Naive B cell (primary cell): ENCODE measurements at regions not wholly inside any gene's neighbourhood (a gene's known extent, or its start where the extent isn't known, plus 50 kb on each side); places are given as distances from the start of the nearest gene placed in this dataset.
"Not testable (repeated sequence)": the region's sequence is repeated elsewhere in the genome, so short reads cannot be mapped to it uniquely, and the experiment has no call there.

ENCODE experiments used
- ATAC-seq, 2 donors: fragments of 150-1000 bp; cut with Tn5 transposase; 2 replicates each; pipeline ENCODE4 v1.10.0; 2021; ENCODE audit warnings: low read depth in 2 of 2, mild to moderate bottlenecking in 2 of 2, moderate library complexity in 2 of 2
- DNase-seq: peaks from one replicate; pipeline ENCODE4 v3.0.0; 2022
- H3K27ac Mint-ChIP-seq, 6 donors: one replicate each; pipeline ENCODE4 v1.8.0; 2020 to 2022; ENCODE audit warnings: mild to moderate bottlenecking in 6 of 6, mixed read lengths in 6 of 6, moderate library complexity in 5 of 6, inconsistent platforms in 2 of 6
- H3K27me3 Mint-ChIP-seq, 3 donors: one replicate each; pipeline ENCODE4 v1.8.0; 2021 to 2022; ENCODE audit warnings: mixed read lengths in 3 of 3, mild to moderate bottlenecking in 1 of 3
- H3K36me3 Mint-ChIP-seq, 2 donors: one replicate each; pipeline ENCODE4 v1.8.0; 2020 to 2022; ENCODE audit warnings: mixed read lengths in 2 of 2, inconsistent platforms in 1 of 2, mild to moderate bottlenecking in 1 of 2
- H3K4me1 Mint-ChIP-seq, 3 donors: one replicate each; pipeline ENCODE4 v1.8.0; 2020 to 2022; ENCODE audit warnings: mixed read lengths in 3 of 3, inconsistent platforms in 1 of 3, mild to moderate bottlenecking in 1 of 3, moderate library complexity in 1 of 3
- H3K4me3 Mint-ChIP-seq, 8 donors: one replicate each; pipeline ENCODE4 v1.8.0; 2020 to 2022; ENCODE audit warnings: mild to moderate bottlenecking in 8 of 8, mixed read lengths in 8 of 8, moderate library complexity in 8 of 8, inconsistent platforms in 2 of 8
- H3K9me3 Mint-ChIP-seq, 7 donors: one replicate each; pipeline ENCODE4 v1.8.0; 2020 to 2022; ENCODE audit warnings: mixed read lengths in 7 of 7, mild to moderate bottlenecking in 5 of 7, inconsistent platforms in 2 of 7, moderate library complexity in 1 of 7

DNA sequence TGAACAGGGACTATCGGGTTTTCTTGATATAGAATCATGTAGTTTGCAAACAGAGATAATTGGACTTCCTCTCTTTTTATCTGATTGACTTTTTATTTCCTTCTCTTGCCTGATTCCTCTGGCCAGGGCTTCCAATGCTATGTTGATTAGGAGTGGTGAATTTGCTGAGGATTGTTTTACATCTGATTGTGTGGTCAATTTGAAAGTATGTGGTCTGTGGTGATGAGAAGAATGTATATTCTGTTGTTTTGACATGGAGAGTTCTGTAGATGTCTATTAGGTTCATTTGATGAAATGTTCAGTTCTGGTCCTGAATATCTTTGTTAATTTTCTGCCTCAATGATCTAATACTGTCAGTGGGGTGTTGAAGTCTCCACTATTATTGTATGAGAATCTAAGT lies 713.2 kb upstream of the CCDC179 start:
- Mint-ChIP-seq H3K9me3 (no peaks in the 10 kb centered on the region), H3K27me3 (no peaks in the 10 kb centered on the region), H3K36me3 (no peaks in the 10 kb centered on the region), H3K4me3 (no peak overlapping the region), H3K27ac (no peak overlapping the region), H3K4me1 (peaks cover 0 to 6% (median 3%) of the 10 kb centered on the region in 3 donors)
- DNase-seq (no peak), ATAC-seq (no peak)

GRCh38 chr11:23574149-23574548 lies 713.9 kb upstream of the CCDC179 start:
- Mint-ChIP-seq H3K9me3 (no peaks in the 10 kb centered on the region), H3K36me3 (no peaks in the 10 kb centered on the region), H3K27me3 (no peaks in the 10 kb centered on the region), H3K4me3 (no peak overlapping the region), H3K27ac (no peak overlapping the region), H3K4me1 (peaks cover 0 to 6% (median 3%) of the 10 kb centered on the region in 3 donors)
- DNase-seq, result no peak
- no peak for ATAC-seq

DNA sequence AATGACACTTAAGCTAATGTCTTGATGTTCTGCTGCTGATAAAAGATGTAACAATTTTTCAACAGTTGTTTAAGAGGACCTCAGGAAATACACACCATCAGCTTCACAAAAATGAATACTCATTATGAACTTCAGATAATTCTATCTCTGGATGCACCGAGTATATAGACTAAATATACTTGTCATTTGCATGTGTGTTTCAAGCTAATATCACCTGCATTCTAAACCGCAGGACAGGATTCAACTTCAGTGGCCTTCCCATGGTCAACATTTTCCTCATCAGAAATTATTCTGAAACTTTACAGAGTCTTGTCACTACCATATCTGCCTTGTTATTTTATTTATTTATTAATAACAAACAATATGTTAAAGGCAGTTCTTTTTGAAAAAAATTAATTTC lies 717.0 kb upstream of the CCDC179 start:
- Mint-ChIP-seq H3K27me3 (no peaks in the 10 kb centered on the region), H3K36me3 (no peaks in the 10 kb centered on the region), H3K4me1 (no peaks in the 10 kb centered on the region), H3K27ac (no peak overlapping the region), H3K9me3 (no peaks in the 10 kb centered on the region), H3K4me3 (no peak overlapping the region)
- ATAC-seq (no peak), DNase-seq (no peak)

DNA sequence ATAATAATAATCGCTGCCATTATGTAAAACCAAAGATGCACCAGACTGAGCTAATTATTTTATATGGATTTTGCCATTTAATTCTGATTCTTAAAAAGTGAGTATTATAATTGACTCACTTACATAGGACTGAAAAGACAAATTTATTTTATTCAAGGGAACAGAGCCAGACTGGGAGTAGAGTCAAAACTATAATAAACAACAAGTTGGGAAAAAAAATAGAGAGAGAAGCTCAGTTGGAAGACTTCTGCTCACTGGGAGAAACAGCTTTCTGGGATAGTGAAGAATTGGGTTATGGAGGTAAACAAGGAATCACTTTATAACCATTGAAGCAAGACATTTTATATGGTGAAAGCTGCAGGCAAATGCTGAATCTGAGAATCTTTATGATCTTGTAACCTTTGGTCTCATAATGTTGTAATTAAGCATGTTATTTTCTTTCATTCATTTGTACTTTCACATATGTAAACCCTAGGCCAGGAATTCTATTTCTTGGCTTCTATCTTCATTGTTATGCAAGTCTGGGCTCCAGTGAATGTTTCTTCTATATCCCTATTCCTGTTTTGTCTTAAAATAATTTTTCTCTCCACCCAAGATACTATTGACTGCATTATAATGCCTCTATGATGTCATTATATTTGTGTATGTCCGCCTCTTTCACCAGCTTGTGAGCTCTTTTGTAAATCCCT lies 725.3 kb upstream of the CCDC179 start:
- H3K27me3 Mint-ChIP-seq, result no peaks in the 10 kb centered on the region
- no peak for ATAC-seq
- peaks cover 0 to 4% (median 0%) of the 10 kb centered on the region in 7 donors for H3K9me3 Mint-ChIP-seq
- H3K4me1 Mint-ChIP-seq, result no peaks in the 10 kb centered on the region
- H3K36me3 Mint-ChIP-seq, result no peaks in the 10 kb centered on the region
- no peak overlapping the region for H3K4me3 Mint-ChIP-seq
- DNase-seq, result no peak
- H3K27ac Mint-ChIP-seq, result no peak overlapping the region

- Mint-ChIP-seq H3K9me3 (peaks cover 0 to 4% (median 0%) of the 10 kb centered on the region in 7 donors), H3K36me3 (no peaks in the 10 kb centered on the region), H3K4me3 (no peak overlapping the region), H3K27me3 (no peaks in the 10 kb centered on the region), H3K4me1 (no peaks in the 10 kb centered on the region), H3K27ac (no peak overlapping the region)
- DNase-seq (no peak), ATAC-seq (no peak)
Measured at GRCh38 chr11:23586173-23586572, 725.9 kb upstream of the CCDC179 start.

DNA sequence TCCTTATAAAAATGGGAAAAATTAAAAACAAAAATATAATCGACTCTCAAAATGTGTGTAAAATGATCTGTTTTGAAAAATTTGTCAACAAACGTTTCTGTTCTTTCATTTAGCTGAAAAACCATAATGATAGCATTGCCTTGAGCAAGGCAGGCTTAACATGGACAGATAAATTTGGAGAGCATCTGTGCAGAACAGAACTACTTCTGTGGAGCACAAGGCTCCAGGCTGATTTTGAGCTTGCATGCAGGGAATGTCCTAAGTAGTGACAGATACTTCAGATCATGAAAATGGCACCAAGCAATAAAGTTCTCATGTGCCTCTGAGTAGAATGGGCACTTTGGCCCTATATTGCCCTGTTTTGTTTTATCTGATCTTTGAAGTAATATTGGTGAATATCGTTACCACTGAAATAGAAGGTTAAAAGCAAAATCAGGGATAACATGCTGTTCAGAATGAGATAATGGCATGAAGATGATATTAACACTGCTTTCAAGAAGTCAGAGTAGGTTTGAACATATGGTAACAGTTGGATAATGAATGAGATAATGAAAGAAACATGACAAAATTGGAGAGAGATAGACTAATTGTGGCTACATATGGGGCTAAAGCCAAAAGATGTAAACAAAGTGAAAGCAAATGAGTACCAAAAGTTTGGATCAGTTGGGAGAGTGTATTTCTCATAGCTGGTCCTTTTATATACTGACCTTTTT lies 730.5 kb upstream of the CCDC179 start:
- Mint-ChIP-seq H3K27ac (no peak overlapping the region), H3K36me3 (no peaks in the 10 kb centered on the region), H3K27me3 (no peaks in the 10 kb centered on the region), H3K4me3 (no peak overlapping the region), H3K4me1 (no peaks in the 10 kb centered on the region), H3K9me3 (peaks cover 0 to 4% (median 1%) of the 10 kb centered on the region in 7 donors)
- ATAC-seq, result no peak
- no peak for DNase-seq

DNA sequence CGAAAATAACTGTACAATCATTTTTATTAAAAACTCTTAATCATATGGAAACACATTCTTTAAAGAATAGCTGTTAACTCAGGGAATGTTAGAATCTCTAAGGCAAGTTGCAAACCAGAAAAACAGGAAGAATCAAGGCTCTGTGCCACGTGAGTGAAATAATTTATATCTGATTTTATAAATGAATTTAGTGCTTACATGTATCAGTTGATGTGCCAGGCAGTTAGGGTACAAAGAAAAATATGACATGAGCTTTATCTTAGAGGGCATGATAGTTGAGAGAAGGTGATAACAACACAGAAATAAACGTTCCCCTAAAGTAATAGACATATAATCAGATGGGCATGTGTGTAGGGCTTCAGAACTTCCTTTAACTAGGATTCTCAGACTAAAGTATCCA lies 734.5 kb upstream of the CCDC179 start:
- Mint-ChIP-seq H3K4me3 (no peak overlapping the region), H3K27me3 (no peaks in the 10 kb centered on the region), H3K27ac (no peak overlapping the region), H3K36me3 (no peaks in the 10 kb centered on the region), H3K9me3 (peaks cover 0 to 6% (median 2%) of the 10 kb centered on the region in 7 donors), H3K4me1 (no peaks in the 10 kb centered on the region)
- DNase-seq, result no peak
- ATAC-seq, result no peak

- Mint-ChIP-seq H3K4me3 (no peak overlapping the region), H3K4me1 (no peaks in the 10 kb centered on the region), H3K27ac (no peak overlapping the region), H3K27me3 (no peaks in the 10 kb centered on the region), H3K9me3 (peaks cover 0 to 3% (median 0%) of the 10 kb centered on the region in 7 donors), H3K36me3 (no peaks in the 10 kb centered on the region)
- ATAC-seq (no peak), DNase-seq (no peak)
Measured at GRCh38 chr11:23604966-23605365, 744.7 kb upstream of the CCDC179 start.

- peaks cover 0 to 2% (median 0%) of the 10 kb centered on the region in 7 donors for H3K9me3 Mint-ChIP-seq
- no peaks in the 10 kb centered on the region for H3K36me3 Mint-ChIP-seq
- H3K4me3 Mint-ChIP-seq, result no peak overlapping the region
- no peak overlapping the region for H3K27ac Mint-ChIP-seq
- no peaks in the 10 kb centered on the region for H3K4me1 Mint-ChIP-seq
- no peaks in the 10 kb centered on the region for H3K27me3 Mint-ChIP-seq
- DNase-seq (no peak), ATAC-seq (no peak)
Measured at GRCh38 chr11:23606191-23606590, 745.9 kb upstream of the CCDC179 start.

GRCh38 chr11:23611726-23612125 lies 751.5 kb upstream of the CCDC179 start:
- DNase-seq (no peak), ATAC-seq (no peak)
- Mint-ChIP-seq H3K4me1 (no peaks in the 10 kb centered on the region), H3K27me3 (no peaks in the 10 kb centered on the region), H3K9me3 (peaks cover 0 to 4% (median 0%) of the 10 kb centered on the region in 7 donors), H3K27ac (no peak overlapping the region), H3K36me3 (no peaks in the 10 kb centered on the region), H3K4me3 (peak overlapping the region in 1 of 8 donors; percentile 30)

GRCh38 chr11:23620617-23621016 lies 760.3 kb upstream of the CCDC179 start:
- Mint-ChIP-seq H3K4me1 (no peaks in the 10 kb centered on the region), H3K36me3 (no peaks in the 10 kb centered on the region), H3K27ac (no peak overlapping the region), H3K9me3 (peaks cover 0 to 9% (median 0%) of the 10 kb centered on the region in 7 donors), H3K27me3 (no peaks in the 10 kb centered on the region), H3K4me3 (no peak overlapping the region)
- ATAC-seq, result no peak
- DNase-seq, result no peak

DNA sequence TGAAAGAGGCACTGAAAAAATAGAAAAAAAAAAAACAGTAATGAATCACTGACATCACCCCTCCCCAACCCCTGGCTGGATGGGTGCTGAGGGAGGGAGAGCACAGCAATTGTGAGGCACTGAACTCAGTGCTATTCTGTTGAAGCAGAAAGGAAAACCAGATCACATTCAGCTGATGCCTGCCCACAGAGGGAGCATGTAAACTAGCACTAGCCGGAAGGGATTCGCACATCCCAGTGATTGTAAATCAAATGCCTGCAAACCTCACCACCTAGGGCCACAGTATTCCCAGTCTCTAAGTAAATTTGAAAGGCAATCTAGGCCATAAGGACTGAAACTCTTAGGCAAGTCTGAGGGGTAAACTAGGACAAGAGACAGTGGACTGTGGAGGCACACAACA lies 772.0 kb upstream of the CCDC179 start:
- no peaks in the 10 kb centered on the region for H3K36me3 Mint-ChIP-seq

DNA sequence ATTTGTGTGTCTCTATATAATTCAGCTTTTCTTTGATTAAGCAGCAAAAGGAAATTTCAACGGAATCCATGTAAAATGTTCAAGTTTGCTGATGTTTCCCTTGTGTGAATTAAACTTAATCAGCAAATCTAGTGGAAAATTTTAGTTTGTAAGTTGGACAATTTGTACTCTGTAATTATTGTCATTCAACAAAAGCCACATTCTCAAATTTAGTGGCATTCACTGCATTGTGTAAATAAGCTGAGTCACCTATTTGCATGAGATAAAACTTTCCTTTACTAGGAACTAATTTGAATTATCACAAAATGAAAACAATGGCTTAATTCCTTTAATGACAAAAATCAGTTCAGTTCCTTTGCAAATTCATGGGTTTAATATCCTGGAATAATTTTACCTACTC lies 784.2 kb upstream of the CCDC179 start:
- H3K36me3 Mint-ChIP-seq, result no peaks in the 10 kb centered on the region
- no peak overlapping the region for H3K4me3 Mint-ChIP-seq
- no peaks in the 10 kb centered on the region for H3K4me1 Mint-ChIP-seq
- no peak for ATAC-seq
- DNase-seq, result no peak
- H3K9me3 Mint-ChIP-seq, result peaks cover 0 to 5% (median 2%) of the 10 kb centered on the region in 7 donors
- no peak overlapping the region for H3K27ac Mint-ChIP-seq
- H3K27me3 Mint-ChIP-seq, result no peaks in the 10 kb centered on the region

More for the DNA sequence above, 772.0 kb upstream of the CCDC179 start:
- no peaks in the 10 kb centered on the region for H3K4me1 Mint-ChIP-seq
- H3K9me3 Mint-ChIP-seq, result peaks cover 4 to 11% (median 7%) of the 10 kb centered on the region in 7 donors
- ATAC-seq (no peak), DNase-seq (no peak)
- H3K27me3 Mint-ChIP-seq, result no peaks in the 10 kb centered on the region
- no peak overlapping the region for H3K27ac Mint-ChIP-seq
- H3K4me3 Mint-ChIP-seq, result no peak overlapping the region

DNA sequence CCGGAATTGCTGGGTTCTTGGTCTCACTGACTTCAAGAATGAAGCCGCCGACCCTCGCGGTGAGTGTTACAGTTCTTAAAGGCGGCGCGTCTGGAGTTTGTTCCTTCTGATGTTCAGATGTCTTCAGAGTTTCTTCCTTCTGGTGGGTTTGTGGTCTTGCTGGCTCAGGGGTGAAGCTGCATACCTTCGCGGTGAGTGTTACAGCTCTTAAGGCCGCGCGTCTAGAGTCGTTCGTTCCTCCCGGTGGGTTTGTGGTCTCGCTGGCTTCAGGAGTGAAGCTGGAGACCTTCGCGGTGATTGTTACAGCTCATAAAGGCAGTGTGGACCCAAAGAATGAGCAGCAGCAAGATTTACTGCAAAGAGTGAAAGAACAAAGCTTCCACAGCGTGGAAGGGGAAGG lies 792.1 kb upstream of the CCDC179 start:
- H3K4me1 Mint-ChIP-seq, H3K4me3 Mint-ChIP-seq, H3K36me3 Mint-ChIP-seq, DNase-seq, H3K27me3 Mint-ChIP-seq, ATAC-seq, H3K27ac Mint-ChIP-seq: not testable (repeated sequence)
- peaks cover 0 to 10% (median 3%) of the 10 kb centered on the region in 7 donors for H3K9me3 Mint-ChIP-seq
